Neural crest cell (in vitro differentiated cells): ENCODE measurements at regions not wholly inside any gene's neighbourhood (a gene's known extent, or its start where the extent isn't known, plus 50 kb on each side); places are given as distances from the start of the nearest gene placed in this dataset.

ENCODE experiments used
- DNase-seq: peaks from one replicate; pipeline ENCODE4 v3.0.0; 2021; ENCODE audit warnings: low read depth, mixed read lengths, low spot score
- H3K27ac Mint-ChIP-seq: one replicate; pipeline ENCODE4 v1.8.0; 2021; ENCODE audit warnings: mild to moderate bottlenecking, mixed read lengths; ENCODE audit not compliant: unreplicated experiment
- H3K27me3 Mint-ChIP-seq: 2 replicates; pipeline ENCODE4 v1.8.0; 2021; ENCODE audit warnings: low read depth, mild to moderate bottlenecking, mixed read lengths
- H3K36me3 Mint-ChIP-seq: 2 replicates; pipeline ENCODE4 v1.8.0; 2021; ENCODE audit warnings: low read depth, mild to moderate bottlenecking, mixed read lengths
- H3K4me1 Mint-ChIP-seq: 2 replicates; pipeline ENCODE4 v1.8.0; 2021; ENCODE audit warnings: mixed read lengths
- H3K4me3 Mint-ChIP-seq: one replicate; pipeline ENCODE4 v1.8.0; 2021; ENCODE audit warnings: mild to moderate bottlenecking, mixed read lengths
- H3K9me3 Mint-ChIP-seq: 2 replicates; pipeline ENCODE4 v1.8.0; 2021; ENCODE audit warnings: mixed read lengths
- CTCF ChIP-seq: fragments of 200-600 bp; sonication (generic); conservative IDR thresholded peaks from 2 replicates; pipeline ENCODE4 v1.5.0; 2021; ENCODE audit warnings: antibody characterized with exemption, mild to moderate bottlenecking

GRCh38 chr12:115693970-115694369 lies 583.5 kb downstream of the MED13L start:
- Mint-ChIP-seq H3K4me1 (no peaks in the 10 kb centered on the region), H3K9me3 (no peaks in the 10 kb centered on the region), H3K27ac (no peak overlapping the region), H3K4me3 (no peak overlapping the region), H3K27me3 (peaks cover 36% of the 10 kb centered on the region), H3K36me3 (no peaks in the 10 kb centered on the region)
- TF ChIP-seq CTCF: no peak
- DNase-seq: no peak

DNA sequence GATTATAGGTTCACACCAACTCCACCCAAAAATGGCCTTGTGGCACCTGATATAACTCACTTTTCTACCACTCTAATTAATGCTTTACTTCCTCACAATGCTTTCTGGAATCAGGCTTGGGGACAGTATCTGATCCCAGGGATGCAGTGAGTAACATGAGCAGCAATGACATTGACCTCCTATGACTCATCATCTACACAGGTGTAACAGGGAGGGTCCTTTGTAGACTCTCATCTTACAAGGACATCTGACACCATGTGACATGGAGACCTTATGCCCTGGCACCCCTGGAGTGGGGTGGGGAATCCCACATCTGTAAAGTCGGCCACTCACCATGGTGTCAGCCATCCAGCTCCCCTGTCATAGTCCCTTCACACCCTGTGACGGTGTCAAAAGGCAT lies 586.4 kb downstream of the MED13L start:
- Mint-ChIP-seq H3K27me3 (peaks cover 28% of the 10 kb centered on the region), H3K4me3 (no peak overlapping the region), H3K27ac (no peak overlapping the region), H3K9me3 (no peaks in the 10 kb centered on the region), H3K36me3 (no peaks in the 10 kb centered on the region), H3K4me1 (no peaks in the 10 kb centered on the region)
- no peak for TF ChIP-seq CTCF
- no peak for DNase-seq

DNA sequence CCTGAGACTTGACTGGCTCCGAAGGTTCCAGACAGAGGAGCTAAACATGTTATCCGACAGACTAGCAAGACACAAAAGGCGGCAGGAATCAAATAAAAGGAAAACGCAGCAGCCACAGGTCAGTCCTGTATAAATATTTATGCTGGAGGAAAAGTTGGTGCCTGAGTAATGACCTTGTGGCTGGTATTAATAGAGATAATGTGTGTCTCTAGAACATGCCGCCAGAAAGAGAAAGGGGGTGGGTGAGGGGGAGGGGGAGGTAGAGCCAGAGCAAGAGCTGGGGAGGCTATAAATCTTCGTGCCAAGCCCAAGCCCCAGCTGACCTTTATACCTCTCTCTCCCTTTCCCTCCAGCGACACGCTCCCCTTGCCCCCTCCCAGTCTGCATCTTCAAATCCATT lies 590.4 kb downstream of the MED13L start:
- H3K27me3 Mint-ChIP-seq: peaks cover 25% of the 10 kb centered on the region
- H3K4me3 Mint-ChIP-seq: no peak overlapping the region
- no peaks in the 10 kb centered on the region for H3K36me3 Mint-ChIP-seq
- no peak for DNase-seq
- TF ChIP-seq CTCF: no peak
- no peak overlapping the region for H3K27ac Mint-ChIP-seq
- H3K9me3 Mint-ChIP-seq: no peaks in the 10 kb centered on the region
- H3K4me1 Mint-ChIP-seq: no peaks in the 10 kb centered on the region

DNA sequence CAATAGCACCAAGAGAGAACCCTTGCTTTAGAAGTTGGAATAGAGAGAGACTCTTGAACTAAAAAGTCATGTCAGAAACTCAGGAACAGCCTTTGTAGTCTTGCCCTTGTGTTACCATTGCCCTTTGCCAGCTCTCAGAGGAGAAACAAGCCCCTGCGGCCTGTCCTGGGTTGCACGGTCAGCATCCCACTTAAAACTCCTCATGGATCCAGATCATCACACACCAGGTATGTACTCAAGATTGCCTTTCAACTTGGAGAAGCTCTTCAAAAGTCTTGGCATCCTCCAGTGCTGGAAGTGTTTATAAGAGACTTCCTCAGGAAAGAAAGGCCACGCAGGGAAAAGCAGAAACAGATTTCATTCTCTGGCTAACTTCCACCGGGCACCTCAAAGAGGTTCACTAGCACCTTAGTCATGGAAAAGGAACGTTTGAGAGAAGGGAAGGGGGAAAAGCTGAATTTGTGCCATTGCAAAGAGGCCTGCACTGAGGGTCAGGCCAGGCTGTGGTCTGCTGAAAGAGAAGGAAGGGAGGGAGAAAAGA lies 594.2 kb downstream of the MED13L start:
- H3K36me3 Mint-ChIP-seq: no peaks in the 10 kb centered on the region
- H3K27ac Mint-ChIP-seq: no peak overlapping the region
- DNase-seq: no peak
- H3K9me3 Mint-ChIP-seq: peaks cover 10% of the 10 kb centered on the region
- H3K27me3 Mint-ChIP-seq: peaks cover 20% of the 10 kb centered on the region
- H3K4me1 Mint-ChIP-seq: no peaks in the 10 kb centered on the region
- TF ChIP-seq CTCF: no peak
- no peak overlapping the region for H3K4me3 Mint-ChIP-seq

DNA sequence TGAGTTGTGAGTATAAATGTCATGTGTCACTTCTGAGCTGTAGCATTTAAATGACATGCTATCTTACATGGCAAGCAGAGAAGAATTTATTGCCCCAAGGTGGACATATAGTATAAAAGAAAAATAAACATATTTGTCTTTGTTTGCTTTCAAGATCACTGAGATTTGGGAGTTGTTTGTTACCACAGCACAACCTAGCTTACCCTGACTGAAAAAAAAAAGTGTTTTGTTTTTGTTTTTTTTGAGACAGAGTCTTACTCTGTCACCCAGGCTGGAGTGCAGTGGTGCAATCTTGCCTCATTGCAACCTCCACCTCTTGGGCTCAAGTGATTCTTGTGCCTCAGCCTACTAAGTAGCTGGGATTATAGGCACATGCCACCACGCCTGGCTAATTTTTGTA lies 596.5 kb downstream of the MED13L start:
- no peak for TF ChIP-seq CTCF
- no peak overlapping the region for H3K27ac Mint-ChIP-seq
- H3K4me3 Mint-ChIP-seq: no peak overlapping the region
- no peaks in the 10 kb centered on the region for H3K4me1 Mint-ChIP-seq
- peaks cover 14% of the 10 kb centered on the region for H3K27me3 Mint-ChIP-seq
- no peaks in the 10 kb centered on the region for H3K36me3 Mint-ChIP-seq
- peaks cover 12% of the 10 kb centered on the region for H3K9me3 Mint-ChIP-seq
- no peak for DNase-seq
